ENCODE measurements at regions not wholly inside any gene's neighbourhood (a gene's known extent, or its start where the extent isn't known, plus 50 kb on each side); places are given as distances from the start of the nearest gene placed in this dataset.
"Not testable (repeated sequence)": the region's sequence is repeated elsewhere in the genome, so short reads cannot be mapped to it uniquely, and the experiment has no call there.

DNA sequence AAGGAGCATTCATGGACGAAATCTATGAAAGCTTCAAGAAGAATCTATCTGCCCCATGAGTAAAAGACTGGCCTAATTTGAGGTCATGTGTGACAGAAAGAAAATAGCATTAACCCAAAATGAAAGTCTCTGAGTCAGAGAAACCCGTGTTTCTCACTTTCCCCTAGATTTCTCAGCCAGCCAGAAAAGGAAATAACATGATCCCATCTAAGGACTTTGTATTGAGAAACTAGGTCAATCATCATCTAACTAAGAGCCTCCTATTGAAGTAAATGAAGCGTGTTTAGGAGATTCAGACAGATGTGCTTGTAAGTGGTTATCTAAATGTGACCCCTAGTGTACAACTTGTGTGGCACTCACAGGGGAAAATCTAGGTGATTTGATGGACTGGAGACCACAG is 77.3 kb upstream of the ZNF366 start:
- ATAC-seq (no peak), DNase-seq (ENCODE audit: low spot score) (no peak)
- no peaks in the 10 kb centered on the region for H3K36me3 Mint-ChIP-seq (ENCODE audit: low read depth)
- H3K9me3 Mint-ChIP-seq: peaks cover 7% of the 10 kb centered on the region; the same call in 2 of the 3 replicates
- H3K4me3 ChIP-seq: no peak overlapping the region
- no peaks in the 10 kb centered on the region for H3K9me2 ChIP-seq (ENCODE audit: insufficient read depth)
- no peaks in the 10 kb centered on the region for H3K27me3 ChIP-seq (ENCODE audit: insufficient read depth)
- H3K4me1 ChIP-seq (ENCODE audit: insufficient read depth): 0 out of 2 replicates have a peak, but pooled peaks cover 5% of the 10 kb centered on the region
- H3K27me3 Mint-ChIP-seq (ENCODE audit: insufficient read depth, low read depth, poor library complexity): no peaks in the 10 kb centered on the region
- no peak overlapping the region for H3K4me2 ChIP-seq
- peaks cover 7% of the 10 kb centered on the region for H3K4me1 Mint-ChIP-seq
- H3K27ac ChIP-seq (ENCODE audit: low read depth): no peak overlapping the region
- no peak overlapping the region for H3K4me3 Mint-ChIP-seq
- H3K36me3 ChIP-seq (ENCODE audit: insufficient read depth): no peaks in the 10 kb centered on the region
- H3F3A ChIP-seq (replicated peaks; ENCODE audit: low read depth): no peaks in the 10 kb centered on the region
- H4K20me1 ChIP-seq (replicated peaks; ENCODE audit: insufficient read depth): no peaks in the 10 kb centered on the region
- no peak overlapping the region for H2AFZ ChIP-seq
- H3K79me2 ChIP-seq (replicated peaks; ENCODE audit: insufficient read depth): no peaks in the 10 kb centered on the region
- H3K27ac Mint-ChIP-seq: no peak overlapping the region
- TF ChIP-seq, protein P1, sequence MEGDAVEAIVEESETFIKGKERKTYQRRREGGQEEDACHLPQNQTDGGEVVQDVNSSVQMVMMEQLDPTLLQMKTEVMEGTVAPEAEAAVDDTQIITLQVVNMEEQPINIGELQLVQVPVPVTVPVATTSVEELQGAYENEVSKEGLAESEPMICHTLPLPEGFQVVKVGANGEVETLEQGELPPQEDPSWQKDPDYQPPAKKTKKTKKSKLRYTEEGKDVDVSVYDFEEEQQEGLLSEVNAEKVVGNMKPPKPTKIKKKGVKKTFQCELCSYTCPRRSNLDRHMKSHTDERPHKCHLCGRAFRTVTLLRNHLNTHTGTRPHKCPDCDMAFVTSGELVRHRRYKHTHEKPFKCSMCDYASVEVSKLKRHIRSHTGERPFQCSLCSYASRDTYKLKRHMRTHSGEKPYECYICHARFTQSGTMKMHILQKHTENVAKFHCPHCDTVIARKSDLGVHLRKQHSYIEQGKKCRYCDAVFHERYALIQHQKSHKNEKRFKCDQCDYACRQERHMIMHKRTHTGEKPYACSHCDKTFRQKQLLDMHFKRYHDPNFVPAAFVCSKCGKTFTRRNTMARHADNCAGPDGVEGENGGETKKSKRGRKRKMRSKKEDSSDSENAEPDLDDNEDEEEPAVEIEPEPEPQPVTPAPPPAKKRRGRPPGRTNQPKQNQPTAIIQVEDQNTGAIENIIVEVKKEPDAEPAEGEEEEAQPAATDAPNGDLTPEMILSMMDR (conservative IDR thresholded peaks at IDR 0.05; ENCODE audit: low read depth in 2 of 2): 0 out of 4 replicates have a peak, but pooled peaks of 1 of the 2 experiments have one; percentile 5
- TF ChIP-seq ZNF331 (CRISPR knock-in tag; IDR thresholded peaks at IDR 0.05; ENCODE audit: low read depth): no peak

DNA sequence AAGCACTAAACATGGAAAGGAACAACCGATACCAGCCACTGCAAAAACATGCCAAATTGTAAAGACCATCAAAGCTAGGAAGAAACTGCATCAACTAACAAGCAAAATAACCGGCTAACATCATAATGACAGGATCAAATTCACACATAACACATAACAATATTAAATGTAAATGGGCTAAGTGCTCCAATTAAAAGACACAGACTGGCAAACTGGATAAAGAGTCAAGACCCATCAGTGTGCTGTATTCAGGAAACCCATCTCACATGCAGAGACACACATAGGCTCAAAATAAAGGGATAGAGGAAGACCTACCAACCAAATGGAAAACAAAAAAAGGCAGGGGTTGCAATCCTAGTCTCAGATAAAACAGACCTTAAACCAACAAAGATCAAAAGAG is 72.1 kb upstream of the ZNF366 start:
- not testable (repeated sequence) for H3K27ac Mint-ChIP-seq; H3K79me2 ChIP-seq (replicated peaks; ENCODE audit: insufficient read depth); H3K9me2 ChIP-seq (ENCODE audit: insufficient read depth); H3K27ac ChIP-seq (ENCODE audit: low read depth); H3K4me2 ChIP-seq; H3K36me3 ChIP-seq (ENCODE audit: insufficient read depth); ATAC-seq; H3K27me3 Mint-ChIP-seq (ENCODE audit: insufficient read depth, low read depth, poor library complexity); H3K4me3 ChIP-seq; H3K4me1 Mint-ChIP-seq; H3K4me1 ChIP-seq (ENCODE audit: insufficient read depth); DNase-seq (ENCODE audit: low spot score); H3F3A ChIP-seq (replicated peaks; ENCODE audit: low read depth); H2AFZ ChIP-seq; H4K20me1 ChIP-seq (replicated peaks; ENCODE audit: insufficient read depth); H3K27me3 ChIP-seq (ENCODE audit: insufficient read depth); H3K4me3 Mint-ChIP-seq
- peaks cover 41% of the 10 kb centered on the region for H3K9me3 Mint-ChIP-seq
- peaks cover 25% of the 10 kb centered on the region for H3K36me3 Mint-ChIP-seq (ENCODE audit: low read depth)

DNA sequence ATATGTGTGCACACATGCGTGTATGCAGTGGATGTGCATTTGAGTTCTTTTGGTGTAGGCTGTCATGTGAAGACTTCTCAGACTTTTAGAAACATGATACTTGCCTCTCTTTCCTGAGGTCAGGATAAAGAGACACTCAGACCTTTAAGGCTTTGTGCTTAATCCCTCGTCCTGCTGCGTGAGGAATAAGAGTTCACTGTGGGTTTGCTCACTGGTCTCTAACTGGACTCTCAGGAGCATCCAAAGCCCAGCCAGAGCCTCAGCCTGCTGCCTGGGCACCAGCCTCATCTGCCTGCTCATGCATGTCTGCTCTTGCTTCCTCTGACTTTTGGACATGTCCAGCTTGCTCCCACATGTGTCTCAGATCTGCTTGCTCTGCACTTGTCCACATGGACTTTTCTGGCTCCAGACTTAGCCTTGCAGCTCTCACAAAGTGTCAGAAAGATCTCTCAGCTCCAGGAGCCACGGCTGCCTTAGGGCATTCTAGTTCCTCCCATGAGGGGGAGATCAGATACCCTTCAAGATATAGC is 65.1 kb upstream of the ZNF366 start:
- Mint-ChIP-seq H3K4me3 (no peak overlapping the region), H3K9me3 (peaks cover 12% of the 10 kb centered on the region), H3K36me3 (ENCODE audit: low read depth) (peaks cover 11% of the 10 kb centered on the region), H3K27ac (no peak overlapping the region), H3K4me1 (no peaks in the 10 kb centered on the region), H3K27me3 (ENCODE audit: insufficient read depth, low read depth, poor library complexity) (peaks cover 1% of the 10 kb centered on the region)
- H3K9me2 ChIP-seq (ENCODE audit: insufficient read depth): peaks cover 4% of the 10 kb centered on the region; the same call in 1 of the 2 replicates
- H3K79me2 ChIP-seq (replicated peaks; ENCODE audit: insufficient read depth): no peaks in the 10 kb centered on the region
- no peaks in the 10 kb centered on the region for H4K20me1 ChIP-seq (replicated peaks; ENCODE audit: insufficient read depth)
- H3K27me3 ChIP-seq (ENCODE audit: insufficient read depth): no peaks in the 10 kb centered on the region
- H3K4me1 ChIP-seq (ENCODE audit: insufficient read depth): no peaks in the 10 kb centered on the region
- H3K4me2 ChIP-seq: no peak overlapping the region
- no peak for ATAC-seq
- no peak overlapping the region for H2AFZ ChIP-seq
- no peaks in the 10 kb centered on the region for H3K36me3 ChIP-seq (ENCODE audit: insufficient read depth)
- H3K27ac ChIP-seq (ENCODE audit: low read depth): no peak overlapping the region
- H3F3A ChIP-seq (replicated peaks; ENCODE audit: low read depth): no peaks in the 10 kb centered on the region
- no peak overlapping the region for H3K4me3 ChIP-seq
- DNase-seq (ENCODE audit: low spot score): no peak
- TF ChIP-seq JUNB (IDR thresholded peaks at IDR 0.05; ENCODE audit: unreplicated experiment) (no peak), STAT1 (IDR thresholded peaks at IDR 0.05; ENCODE audit: unreplicated experiment) (no peak), POLR2AphosphoS5 (IDR thresholded peaks at IDR 0.05; ENCODE audit: low read depth) (no peak), NANOG (IDR thresholded peaks at IDR 0.05; ENCODE audit: borderline replicate concordance) (no peak), ZNF331 (CRISPR knock-in tag; IDR thresholded peaks at IDR 0.05; ENCODE audit: low read depth) (no peak), ZNF114 (CRISPR knock-in tag; IDR thresholded peaks at IDR 0.05) (no peak), EZH2 (IDR thresholded peaks at IDR 0.05; ENCODE audit: low read depth, unreplicated experiment) (no peak), EZH2phosphoT487 (IDR thresholded peaks at IDR 0.05; ENCODE audit: unreplicated experiment) (no peak)
- TF ChIP-seq, protein P1 (conservative IDR thresholded peaks at IDR 0.05; ENCODE audit: low read depth in 2 of 2): no peak
- TF ChIP-seq, protein P2, sequence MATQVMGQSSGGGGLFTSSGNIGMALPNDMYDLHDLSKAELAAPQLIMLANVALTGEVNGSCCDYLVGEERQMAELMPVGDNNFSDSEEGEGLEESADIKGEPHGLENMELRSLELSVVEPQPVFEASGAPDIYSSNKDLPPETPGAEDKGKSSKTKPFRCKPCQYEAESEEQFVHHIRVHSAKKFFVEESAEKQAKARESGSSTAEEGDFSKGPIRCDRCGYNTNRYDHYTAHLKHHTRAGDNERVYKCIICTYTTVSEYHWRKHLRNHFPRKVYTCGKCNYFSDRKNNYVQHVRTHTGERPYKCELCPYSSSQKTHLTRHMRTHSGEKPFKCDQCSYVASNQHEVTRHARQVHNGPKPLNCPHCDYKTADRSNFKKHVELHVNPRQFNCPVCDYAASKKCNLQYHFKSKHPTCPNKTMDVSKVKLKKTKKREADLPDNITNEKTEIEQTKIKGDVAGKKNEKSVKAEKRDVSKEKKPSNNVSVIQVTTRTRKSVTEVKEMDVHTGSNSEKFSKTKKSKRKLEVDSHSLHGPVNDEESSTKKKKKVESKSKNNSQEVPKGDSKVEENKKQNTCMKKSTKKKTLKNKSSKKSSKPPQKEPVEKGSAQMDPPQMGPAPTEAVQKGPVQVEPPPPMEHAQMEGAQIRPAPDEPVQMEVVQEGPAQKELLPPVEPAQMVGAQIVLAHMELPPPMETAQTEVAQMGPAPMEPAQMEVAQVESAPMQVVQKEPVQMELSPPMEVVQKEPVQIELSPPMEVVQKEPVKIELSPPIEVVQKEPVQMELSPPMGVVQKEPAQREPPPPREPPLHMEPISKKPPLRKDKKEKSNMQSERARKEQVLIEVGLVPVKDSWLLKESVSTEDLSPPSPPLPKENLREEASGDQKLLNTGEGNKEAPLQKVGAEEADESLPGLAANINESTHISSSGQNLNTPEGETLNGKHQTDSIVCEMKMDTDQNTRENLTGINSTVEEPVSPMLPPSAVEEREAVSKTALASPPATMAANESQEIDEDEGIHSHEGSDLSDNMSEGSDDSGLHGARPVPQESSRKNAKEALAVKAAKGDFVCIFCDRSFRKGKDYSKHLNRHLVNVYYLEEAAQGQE (IDR thresholded peaks at IDR 0.05; ENCODE audit: unreplicated experiment): no peak
- TF ChIP-seq, protein P3, sequence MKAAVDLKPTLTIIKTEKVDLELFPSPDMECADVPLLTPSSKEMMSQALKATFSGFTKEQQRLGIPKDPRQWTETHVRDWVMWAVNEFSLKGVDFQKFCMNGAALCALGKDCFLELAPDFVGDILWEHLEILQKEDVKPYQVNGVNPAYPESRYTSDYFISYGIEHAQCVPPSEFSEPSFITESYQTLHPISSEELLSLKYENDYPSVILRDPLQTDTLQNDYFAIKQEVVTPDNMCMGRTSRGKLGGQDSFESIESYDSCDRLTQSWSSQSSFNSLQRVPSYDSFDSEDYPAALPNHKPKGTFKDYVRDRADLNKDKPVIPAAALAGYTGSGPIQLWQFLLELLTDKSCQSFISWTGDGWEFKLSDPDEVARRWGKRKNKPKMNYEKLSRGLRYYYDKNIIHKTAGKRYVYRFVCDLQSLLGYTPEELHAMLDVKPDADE (IDR thresholded peaks at IDR 0.05): no peak
